ENCODE measurements at regions not wholly inside any gene's neighbourhood (a gene's known extent, or its start where the extent isn't known, plus 50 kb on each side); places are given as distances from the start of the nearest gene placed in this dataset.

DNA sequence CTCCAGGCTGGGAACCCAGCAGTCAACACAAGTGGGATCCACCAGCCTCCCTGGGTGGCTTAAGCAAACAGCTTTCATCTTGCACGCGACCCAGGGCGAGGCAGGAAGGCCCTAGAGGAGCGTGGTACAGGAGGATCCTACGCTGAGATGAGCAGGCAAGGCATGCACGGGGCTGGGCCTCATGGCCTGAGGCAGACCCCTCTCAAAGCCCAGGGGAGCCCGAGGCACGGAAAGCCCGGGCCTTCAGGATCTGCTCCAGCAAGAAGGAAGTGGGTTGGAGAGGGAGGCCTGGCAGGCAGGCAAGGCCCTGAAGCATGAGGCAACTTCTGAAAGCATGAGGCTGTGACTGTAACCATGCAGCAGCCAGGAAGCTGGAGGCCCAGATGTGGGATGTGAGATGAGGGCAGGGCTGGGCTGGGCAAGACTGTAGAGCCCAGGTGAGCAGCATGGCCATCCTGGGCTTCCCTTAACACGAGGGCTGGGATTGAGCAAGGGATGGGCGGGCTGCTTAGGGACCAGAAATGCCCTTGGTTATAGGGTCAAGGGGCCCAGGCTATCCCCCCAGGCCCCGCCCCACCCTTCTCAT, 338.7 kb downstream of the C16orf95 start:
- Histone ChIP-seq H3K27ac (no peak overlapping the region), H3K4me1 (ENCODE audit: insufficient read depth) (no peaks in the 10 kb centered on the region), H3K9me3 (peaks cover 0 to 4% of the 10 kb centered on the region in 2 donors), H3K4me3 (no peak overlapping the region), H3K27me3 (no peaks in the 10 kb centered on the region), H3K36me3 (no peaks in the 10 kb centered on the region)
- 91 to 96% (median 92%) methylated on average over 12 of the region's 12 CpGs for WGBS, 3 donors
- TF ChIP-seq EP300 (IDR thresholded peaks at IDR 0.05): no peak
- no peak for TF ChIP-seq POLR2A (IDR thresholded peaks at IDR 0.05)
- TF ChIP-seq, protein P1, sequence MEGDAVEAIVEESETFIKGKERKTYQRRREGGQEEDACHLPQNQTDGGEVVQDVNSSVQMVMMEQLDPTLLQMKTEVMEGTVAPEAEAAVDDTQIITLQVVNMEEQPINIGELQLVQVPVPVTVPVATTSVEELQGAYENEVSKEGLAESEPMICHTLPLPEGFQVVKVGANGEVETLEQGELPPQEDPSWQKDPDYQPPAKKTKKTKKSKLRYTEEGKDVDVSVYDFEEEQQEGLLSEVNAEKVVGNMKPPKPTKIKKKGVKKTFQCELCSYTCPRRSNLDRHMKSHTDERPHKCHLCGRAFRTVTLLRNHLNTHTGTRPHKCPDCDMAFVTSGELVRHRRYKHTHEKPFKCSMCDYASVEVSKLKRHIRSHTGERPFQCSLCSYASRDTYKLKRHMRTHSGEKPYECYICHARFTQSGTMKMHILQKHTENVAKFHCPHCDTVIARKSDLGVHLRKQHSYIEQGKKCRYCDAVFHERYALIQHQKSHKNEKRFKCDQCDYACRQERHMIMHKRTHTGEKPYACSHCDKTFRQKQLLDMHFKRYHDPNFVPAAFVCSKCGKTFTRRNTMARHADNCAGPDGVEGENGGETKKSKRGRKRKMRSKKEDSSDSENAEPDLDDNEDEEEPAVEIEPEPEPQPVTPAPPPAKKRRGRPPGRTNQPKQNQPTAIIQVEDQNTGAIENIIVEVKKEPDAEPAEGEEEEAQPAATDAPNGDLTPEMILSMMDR (IDR thresholded peaks at IDR 0.05): no peak
- no peak for DNase-seq
- intact Hi-C loops (cut with DNase I): no loop called here

DNA sequence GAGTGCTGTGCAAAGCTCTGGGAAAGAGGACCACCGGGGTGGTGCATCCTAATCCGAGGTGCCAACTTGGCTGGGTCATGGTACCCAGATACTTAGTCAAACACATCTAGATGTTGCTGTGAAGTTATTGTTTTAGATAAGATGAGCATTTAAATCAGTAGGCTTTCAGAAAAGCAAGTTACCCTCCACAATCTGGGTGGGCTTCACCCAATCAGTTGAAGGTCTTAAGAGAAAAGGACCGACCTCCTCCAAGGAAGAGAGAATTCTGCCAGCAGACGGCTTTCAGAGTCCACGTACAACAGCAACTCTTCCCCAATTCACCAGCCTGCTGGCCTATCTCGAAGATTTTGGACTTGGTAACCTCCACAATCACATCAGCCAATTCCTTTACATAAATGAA, 338.1 kb downstream of the C16orf95 start:
- Histone ChIP-seq H3K9me3 (peaks cover 0 to 4% of the 10 kb centered on the region in 2 donors), H3K27ac (no peak overlapping the region), H3K36me3 (no peaks in the 10 kb centered on the region), H3K4me3 (no peak overlapping the region), H3K27me3 (no peaks in the 10 kb centered on the region), H3K4me1 (ENCODE audit: insufficient read depth) (no peaks in the 10 kb centered on the region)
- no peak for DNase-seq
- intact Hi-C loops (cut with DNase I): no loop called here
- TF ChIP-seq POLR2A (IDR thresholded peaks at IDR 0.05): no peak
- TF ChIP-seq EP300 (IDR thresholded peaks at IDR 0.05): no peak
- TF ChIP-seq, protein P1 (IDR thresholded peaks at IDR 0.05): no peak
- 90 to 94% (median 92%) methylated on average over 6 of the region's 6 CpGs for WGBS, 3 donors

DNA sequence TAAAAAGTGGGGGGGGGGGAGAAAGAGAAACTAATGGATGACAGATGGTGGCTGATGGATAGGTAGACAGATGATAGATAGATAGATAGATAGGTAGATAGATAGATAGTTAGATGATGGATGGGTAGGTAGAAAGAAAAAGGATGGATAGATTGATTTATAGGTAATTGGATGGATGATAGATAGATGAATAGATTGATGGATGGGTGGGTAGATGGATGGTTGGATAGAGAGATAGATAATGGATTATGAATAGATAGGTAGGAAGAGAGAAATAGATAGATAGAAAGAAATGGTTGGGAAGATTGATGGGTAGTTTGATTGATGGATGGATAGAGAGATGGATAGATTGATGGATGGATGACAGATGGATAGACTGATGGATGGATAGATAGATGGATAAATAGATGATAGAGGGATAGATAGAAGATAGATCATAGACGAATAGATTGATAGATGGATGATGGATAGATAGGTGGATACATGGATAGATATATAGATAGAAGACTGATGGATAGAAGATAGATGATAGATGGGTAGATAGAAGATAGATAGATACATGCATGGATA, 337.1 kb downstream of the C16orf95 start:
- intact Hi-C loops (cut with DNase I): no loop called here
- Histone ChIP-seq H3K9me3 (peaks cover 0 to 4% of the 10 kb centered on the region in 2 donors), H3K36me3 (no peaks in the 10 kb centered on the region), H3K4me1 (ENCODE audit: insufficient read depth) (no peaks in the 10 kb centered on the region), H3K27me3 (no peaks in the 10 kb centered on the region), H3K27ac (no peak overlapping the region), H3K4me3 (no peak overlapping the region)
- WGBS, 3 donors: 78 to 91% (median 88%) methylated on average over 1 of the region's 1 CpG
- DNase-seq: no peak
- TF ChIP-seq, protein P1 (IDR thresholded peaks at IDR 0.05): no peak
- TF ChIP-seq POLR2A (IDR thresholded peaks at IDR 0.05): no peak
- no peak for TF ChIP-seq EP300 (IDR thresholded peaks at IDR 0.05)

DNA sequence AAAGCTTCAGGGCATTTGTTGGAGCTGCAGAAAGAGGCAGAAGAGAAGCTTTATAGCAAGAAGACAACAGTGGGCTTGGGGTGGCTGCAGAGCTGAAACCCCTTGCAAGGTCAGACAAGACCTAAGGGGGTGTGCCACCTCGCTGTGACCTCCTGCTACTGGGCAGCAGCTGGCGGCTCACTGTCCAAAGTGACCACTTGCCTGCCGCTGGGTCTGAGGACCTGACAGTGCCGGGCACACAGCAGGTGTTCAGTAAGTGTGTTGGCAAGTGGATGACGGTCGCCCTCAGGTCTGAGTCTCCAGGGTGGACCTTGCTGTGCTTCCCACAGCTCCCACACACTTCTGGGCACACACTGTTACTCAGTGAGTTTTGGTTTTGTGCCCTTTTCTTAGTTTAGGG, 336.5 kb downstream of the C16orf95 start:
- Histone ChIP-seq H3K4me1 (ENCODE audit: insufficient read depth) (no peaks in the 10 kb centered on the region), H3K27ac (no peak overlapping the region), H3K36me3 (no peaks in the 10 kb centered on the region), H3K27me3 (no peaks in the 10 kb centered on the region), H3K4me3 (no peak overlapping the region), H3K9me3 (peaks cover 0 to 4% of the 10 kb centered on the region in 2 donors)
- intact Hi-C loops (cut with DNase I): no loop called here
- TF ChIP-seq, protein P1 (IDR thresholded peaks at IDR 0.05): no peak
- TF ChIP-seq POLR2A (IDR thresholded peaks at IDR 0.05) (no peak), EP300 (IDR thresholded peaks at IDR 0.05) (no peak)
- DNase-seq: no peak
- 71 to 84% (median 76%) methylated on average over 6 of the region's 6 CpGs for WGBS, 3 donors

Measured in ovary (tissue), 7 donors.